VCaP (cell line): ENCODE measurements at regions not wholly inside any gene's neighbourhood (a gene's known extent, or its start where the extent isn't known, plus 50 kb on each side); places are given as distances from the start of the nearest gene placed in this dataset.

Experiments
- H3K27ac ChIP-seq: fragments of 450-650 bp; 2 replicates; pipeline ENCODE4 v1.5.1; 2017
- TF ChIP-seq, protein P1 (sequence below): fragments of 450-650 bp; conservative IDR thresholded peaks from 2 replicates; pipeline ENCODE4 v1.5.1; 2017; ENCODE audit warnings: mild to moderate bottlenecking, moderate library complexity

DNA sequence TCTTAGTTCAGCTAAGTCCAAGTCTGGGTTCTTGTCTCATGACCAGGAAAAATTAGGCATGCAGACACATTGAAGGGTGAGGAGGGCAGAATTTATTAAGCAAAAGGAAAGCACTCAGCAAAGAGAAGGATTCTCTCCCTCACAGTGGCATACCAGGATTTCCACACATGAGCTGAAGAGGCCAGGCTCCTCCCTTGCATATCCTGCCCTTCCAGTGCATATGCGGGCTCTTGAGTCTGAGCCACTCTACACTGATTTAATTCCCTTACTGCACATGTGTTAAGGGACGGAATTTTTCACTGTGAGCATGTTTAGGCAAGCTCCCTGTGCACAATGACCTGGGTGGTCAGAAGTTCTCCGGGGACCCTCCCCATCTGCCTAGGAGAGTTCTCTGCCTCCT is 652.7 kb upstream of the POM121L12 start:
- no peak overlapping the region for H3K27ac ChIP-seq
- TF ChIP-seq, protein P1, sequence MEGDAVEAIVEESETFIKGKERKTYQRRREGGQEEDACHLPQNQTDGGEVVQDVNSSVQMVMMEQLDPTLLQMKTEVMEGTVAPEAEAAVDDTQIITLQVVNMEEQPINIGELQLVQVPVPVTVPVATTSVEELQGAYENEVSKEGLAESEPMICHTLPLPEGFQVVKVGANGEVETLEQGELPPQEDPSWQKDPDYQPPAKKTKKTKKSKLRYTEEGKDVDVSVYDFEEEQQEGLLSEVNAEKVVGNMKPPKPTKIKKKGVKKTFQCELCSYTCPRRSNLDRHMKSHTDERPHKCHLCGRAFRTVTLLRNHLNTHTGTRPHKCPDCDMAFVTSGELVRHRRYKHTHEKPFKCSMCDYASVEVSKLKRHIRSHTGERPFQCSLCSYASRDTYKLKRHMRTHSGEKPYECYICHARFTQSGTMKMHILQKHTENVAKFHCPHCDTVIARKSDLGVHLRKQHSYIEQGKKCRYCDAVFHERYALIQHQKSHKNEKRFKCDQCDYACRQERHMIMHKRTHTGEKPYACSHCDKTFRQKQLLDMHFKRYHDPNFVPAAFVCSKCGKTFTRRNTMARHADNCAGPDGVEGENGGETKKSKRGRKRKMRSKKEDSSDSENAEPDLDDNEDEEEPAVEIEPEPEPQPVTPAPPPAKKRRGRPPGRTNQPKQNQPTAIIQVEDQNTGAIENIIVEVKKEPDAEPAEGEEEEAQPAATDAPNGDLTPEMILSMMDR, result no peak

DNA sequence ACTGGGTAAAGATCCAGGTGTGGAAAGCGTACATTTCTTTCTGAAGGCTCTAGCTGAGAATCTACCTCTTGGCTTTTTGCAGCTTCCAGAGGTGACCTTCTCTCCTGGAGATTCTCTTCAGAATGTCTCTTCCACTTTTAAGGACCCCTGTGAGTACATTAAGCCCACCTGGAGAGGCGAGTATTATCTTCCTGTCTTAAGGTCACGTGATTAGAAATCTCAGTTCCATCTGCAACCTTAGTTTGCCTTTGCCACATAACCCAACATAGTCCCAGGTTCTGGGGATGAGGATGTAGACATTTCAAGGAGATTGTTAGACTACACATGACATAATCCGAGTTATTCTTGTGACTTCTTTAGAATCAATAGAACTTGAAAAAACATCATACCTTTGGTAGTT is 665.5 kb upstream of the POM121L12 start:
- TF ChIP-seq, protein P1, result no peak
- H3K27ac ChIP-seq, result no peak overlapping the region

DNA sequence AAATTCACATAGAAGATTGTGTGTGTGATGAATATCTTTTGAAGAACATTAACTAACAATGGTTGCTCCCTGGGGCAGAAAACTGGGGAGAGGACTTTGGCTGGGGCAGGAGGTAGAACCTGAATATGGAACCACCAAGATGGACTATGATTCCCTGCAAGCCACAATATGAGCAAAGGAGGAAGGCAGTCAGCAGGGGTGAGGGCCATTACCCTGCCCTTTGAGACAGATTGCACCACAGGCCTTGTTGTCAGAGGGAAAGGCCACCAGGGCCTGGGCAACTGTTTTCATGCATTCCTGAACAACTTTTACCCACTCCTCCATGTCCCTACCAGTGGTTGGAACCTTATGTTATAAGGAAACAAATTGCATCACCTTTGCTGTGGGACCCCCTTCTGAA is 670.1 kb upstream of the POM121L12 start:
- TF ChIP-seq, protein P1, result no peak
- H3K27ac ChIP-seq, result no peak overlapping the region

DNA sequence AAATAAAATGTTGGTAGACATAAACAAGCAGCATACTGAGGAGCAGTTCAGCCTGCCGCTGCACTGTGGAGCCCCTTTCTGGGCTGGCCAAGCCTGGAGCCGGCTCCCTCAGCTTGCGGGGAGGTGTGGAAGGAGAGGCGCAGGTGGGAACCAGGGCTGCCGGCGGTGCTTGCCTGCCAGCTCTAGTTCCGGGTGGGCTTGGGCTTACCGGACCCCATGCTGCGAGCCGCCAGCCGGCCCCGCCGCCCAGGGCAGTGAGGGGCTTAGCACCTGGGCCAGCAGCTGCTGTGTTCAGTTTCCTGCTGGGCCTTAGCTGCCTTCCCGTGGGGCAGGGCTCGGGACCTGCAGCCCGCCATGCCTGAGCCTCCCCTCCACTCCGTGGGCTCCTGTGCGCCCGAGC is 672.9 kb upstream of the POM121L12 start:
- TF ChIP-seq, protein P1, result no peak
- H3K27ac ChIP-seq, result no peak overlapping the region

DNA sequence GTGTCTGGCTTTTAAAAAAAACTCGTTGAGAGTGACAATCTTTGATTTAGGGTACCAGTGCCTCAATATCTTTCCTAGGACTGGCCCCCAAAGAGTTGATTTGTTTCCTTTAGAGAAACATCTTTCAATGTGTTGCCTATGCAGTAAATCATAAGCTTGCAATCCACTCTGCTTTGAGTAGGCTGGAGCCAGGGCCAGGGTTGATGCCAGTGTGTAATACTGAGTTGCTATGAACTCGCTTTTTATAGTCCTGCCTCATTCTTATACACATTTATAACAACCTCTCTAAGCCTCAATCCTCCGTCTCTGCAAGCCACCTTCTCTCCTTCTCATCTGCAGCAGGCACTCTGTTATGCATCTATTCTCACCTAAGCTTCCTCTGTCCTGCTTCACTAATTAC is 674.9 kb upstream of the POM121L12 start:
- no peak overlapping the region for H3K27ac ChIP-seq
- TF ChIP-seq, protein P1, result no peak

DNA sequence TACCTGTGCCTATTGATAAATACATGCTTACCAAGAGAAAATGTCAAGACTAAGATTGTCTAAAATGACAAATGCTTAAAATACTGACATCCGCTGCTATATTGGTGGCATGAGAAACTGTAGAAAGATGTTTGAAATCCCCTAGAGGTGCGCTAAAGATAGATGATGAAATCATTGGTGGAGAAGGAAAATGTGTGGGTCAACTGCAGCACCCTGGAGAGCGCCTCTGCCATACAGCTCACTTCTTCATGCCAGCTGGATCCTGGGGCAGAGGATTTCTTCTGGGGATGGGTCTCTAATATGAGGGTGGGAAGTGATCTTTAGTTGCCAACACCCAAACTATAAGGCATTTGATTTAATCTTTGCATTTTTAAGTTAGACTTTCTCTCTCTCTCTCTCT is 680.4 kb upstream of the POM121L12 start:
- TF ChIP-seq, protein P1, result no peak
- no peak overlapping the region for H3K27ac ChIP-seq

DNA sequence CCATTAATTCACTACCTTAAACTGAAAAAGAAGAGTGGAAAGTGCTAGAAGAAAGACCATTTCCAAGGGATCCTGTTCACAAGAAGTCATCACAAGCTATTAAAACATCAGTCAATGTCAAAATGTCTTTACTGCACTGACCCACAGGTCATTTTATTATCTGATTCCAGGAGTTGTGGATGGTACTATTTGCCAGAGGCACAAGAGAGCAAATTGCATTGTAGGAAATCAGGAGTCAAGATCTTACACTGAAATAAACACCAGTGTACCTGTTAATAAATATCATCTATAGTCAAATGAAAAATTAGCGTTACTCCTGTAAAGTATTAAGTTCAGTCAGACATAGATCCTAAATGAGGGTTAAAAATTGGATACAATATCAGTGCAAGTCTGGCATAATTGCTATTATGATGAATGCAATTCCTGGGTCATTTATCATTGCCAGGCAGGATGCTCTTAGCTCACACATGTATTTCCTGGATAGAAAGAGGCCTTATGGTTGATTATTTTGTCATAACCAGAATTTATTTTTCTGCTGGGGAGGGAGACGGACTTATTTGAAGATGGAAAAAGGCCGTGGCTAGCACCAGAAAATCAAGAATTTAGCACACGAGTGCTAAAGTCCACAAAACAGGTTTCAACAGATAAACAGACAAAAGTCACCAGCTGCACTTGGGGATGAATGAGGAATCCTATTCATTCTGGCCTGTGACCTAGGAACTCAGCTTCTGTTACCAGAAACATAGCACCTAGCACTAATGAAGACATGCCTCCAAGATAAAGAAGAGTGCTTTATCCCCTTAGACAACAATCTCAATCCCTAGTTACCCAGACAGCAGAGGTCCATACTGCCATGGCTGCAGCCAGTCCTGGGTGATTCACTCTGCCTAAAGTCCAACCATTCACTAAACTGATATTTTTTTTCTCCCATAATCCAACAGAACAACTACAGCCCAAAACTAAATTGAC is 683.1 kb upstream of the POM121L12 start:
- TF ChIP-seq, protein P1, result no peak
- H3K27ac ChIP-seq, result no peak overlapping the region
